ENCODE measurements at regions not wholly inside any gene's neighbourhood (a gene's known extent, or its start where the extent isn't known, plus 50 kb on each side); places are given as distances from the start of the nearest gene placed in this dataset.

DNA sequence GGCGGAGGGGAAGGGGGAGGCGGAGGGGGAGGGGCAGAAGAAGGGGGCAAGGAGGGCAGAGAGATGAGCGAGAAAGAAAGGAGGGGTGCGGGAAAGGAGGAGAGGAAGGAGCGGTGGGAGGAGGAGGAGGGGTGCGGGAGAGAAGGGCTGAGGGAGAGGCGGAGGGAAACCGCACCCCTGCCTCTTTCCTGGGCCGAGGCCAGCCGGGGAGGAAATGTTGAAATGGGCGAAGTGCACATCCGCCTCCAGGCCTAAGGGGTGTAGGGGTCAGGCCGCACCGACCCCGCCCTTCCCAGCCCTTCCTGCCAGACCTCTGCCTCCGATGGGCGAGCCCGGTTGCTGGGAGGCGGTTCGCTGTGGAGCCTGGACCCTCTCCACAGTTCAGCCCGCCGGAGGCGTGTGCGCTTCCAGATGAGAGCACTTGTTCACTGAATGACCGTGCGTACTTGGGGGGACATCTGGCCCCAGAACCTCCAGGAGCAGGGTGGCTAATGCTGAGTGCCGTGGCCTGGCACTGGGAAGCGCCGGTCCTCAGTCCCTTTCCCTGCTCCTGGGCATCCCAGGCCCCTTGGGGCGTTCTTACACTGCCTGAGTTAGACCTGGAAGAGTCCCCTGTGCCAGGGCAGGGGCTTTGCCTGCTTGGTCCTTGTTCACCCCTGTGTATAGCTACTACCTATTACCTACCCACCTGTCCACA, 110.3 kb upstream of the KLF13 start:
- in situ Hi-C loops (cut with MboI; ENCODE audit: low sequenced_read_pairs), result loop anchor here (25.0 kb wide), 1 partner anchor 221 kb away; no protein-coding TSS in a partner anchor

DNA sequence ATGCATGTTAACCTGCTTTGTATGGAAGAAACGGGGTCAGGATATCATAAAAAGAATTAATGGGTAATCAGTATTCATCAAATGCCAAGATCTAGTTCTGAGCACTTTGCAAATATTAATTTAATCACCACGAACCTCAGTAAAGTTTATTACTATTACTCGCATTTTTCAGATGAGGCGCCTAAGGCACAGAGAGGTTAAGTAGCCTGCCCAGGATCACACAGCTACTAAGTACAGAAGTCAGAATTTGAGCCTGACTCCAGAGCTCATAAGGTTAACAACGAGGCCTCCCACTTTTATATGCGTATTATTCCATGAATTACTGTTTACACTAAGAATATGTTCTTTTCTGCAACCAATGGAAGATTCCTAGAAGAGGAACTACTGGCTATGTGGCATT, 109.6 kb upstream of the KLF13 start:
- in situ Hi-C loops (cut with MboI; ENCODE audit: low sequenced_read_pairs), result loop anchor here (25.0 kb wide), 1 partner anchor 220 kb away; no protein-coding TSS in a partner anchor

DNA sequence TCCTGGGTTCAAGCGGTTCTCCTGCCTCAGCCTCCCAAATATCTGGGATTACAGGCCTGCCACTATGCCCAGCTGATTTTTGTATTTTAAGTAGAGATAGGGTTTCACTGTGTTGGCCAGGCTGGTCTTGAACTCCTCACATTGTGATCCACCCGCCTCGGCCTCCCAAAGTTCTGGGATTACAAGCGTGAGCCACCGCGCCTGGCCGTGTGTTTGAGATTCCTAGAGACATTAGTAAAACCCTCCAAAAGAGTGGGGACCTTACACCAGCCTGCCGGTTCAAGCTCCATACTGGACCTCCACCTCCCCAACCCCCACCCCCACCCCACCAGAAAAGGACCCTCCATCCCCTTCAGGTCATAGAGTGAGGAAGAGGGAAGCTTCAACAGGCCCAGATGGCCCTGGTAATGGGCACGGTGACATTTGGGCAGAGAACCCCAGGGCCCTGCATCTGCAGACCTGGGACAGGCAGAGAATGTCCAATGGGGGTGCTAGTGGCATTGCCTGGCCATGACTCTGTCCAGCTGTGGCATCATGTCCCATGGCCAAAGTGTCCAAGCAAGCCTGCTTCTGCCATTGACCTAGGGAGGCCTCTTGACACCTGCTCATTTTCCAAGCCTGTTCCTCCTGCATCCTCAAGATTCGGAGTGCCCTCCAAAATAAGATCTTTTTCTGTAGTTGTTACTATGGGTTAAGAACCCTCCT, 108.9 kb upstream of the KLF13 start:
- in situ Hi-C loops (cut with MboI; ENCODE audit: low sequenced_read_pairs), result loop anchor here (25.0 kb wide), 1 partner anchor 220 kb away; no protein-coding TSS in a partner anchor

DNA sequence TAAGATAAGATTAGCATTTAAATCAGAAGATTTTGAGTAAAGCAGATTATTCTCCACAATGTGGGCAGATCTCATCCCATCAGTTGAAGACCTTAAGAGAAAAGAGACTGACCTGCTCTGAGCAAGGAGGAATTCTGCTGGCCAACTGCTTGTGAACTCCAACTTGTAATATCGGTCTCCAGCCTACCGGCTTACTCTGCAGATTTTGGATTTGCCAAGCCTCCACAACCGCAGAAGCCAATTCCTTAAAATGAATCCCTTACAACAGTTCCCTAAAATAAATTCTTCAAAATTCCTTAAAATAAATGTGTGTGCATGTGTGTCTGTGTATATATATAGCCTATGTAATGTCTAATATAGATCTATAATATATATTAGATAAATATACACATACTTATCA, 107.4 kb upstream of the KLF13 start:
- in situ Hi-C loops (cut with MboI; ENCODE audit: low sequenced_read_pairs), result loop anchor here (25.0 kb wide), 1 partner anchor 218 kb away; no protein-coding TSS in a partner anchor

GRCh38 chr15:31221936-31222515, 104.6 kb upstream of the KLF13 start:
- in situ Hi-C loops (cut with MboI; ENCODE audit: low sequenced_read_pairs), result loop anchor here (25.0 kb wide), 1 partner anchor 215 kb away; no protein-coding TSS in a partner anchor

DNA sequence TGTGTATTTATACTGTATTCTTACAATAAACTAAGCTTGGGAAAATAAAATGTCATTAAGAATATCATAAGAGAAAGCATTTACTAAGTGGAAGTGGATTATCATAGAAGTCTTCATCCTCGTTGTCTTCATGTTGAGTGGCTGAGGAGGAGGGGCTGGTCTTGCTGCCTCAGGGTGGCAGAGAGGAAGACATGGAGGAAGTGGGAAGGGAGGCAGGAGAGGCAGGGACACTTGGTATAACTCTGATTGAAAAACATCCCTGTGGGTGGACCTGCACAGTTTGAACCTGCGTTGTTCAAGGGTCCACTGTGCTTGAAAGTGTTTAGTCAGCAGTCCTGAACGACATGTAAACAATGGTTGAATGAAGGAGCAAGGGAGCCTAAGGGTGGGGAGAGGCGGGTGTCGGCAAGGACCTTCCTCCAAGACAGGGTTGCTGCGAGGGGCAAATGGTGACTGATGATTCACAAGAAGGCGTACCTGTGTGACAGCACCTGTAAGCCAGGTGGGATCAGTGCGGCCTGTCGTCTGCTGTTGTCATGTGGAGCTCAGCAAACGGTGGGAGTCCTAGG, 103.8 kb upstream of the KLF13 start:
- in situ Hi-C loops (cut with MboI; ENCODE audit: low sequenced_read_pairs), result loop anchor here (25.0 kb wide), 1 partner anchor 214 kb away; no protein-coding TSS in a partner anchor

DNA sequence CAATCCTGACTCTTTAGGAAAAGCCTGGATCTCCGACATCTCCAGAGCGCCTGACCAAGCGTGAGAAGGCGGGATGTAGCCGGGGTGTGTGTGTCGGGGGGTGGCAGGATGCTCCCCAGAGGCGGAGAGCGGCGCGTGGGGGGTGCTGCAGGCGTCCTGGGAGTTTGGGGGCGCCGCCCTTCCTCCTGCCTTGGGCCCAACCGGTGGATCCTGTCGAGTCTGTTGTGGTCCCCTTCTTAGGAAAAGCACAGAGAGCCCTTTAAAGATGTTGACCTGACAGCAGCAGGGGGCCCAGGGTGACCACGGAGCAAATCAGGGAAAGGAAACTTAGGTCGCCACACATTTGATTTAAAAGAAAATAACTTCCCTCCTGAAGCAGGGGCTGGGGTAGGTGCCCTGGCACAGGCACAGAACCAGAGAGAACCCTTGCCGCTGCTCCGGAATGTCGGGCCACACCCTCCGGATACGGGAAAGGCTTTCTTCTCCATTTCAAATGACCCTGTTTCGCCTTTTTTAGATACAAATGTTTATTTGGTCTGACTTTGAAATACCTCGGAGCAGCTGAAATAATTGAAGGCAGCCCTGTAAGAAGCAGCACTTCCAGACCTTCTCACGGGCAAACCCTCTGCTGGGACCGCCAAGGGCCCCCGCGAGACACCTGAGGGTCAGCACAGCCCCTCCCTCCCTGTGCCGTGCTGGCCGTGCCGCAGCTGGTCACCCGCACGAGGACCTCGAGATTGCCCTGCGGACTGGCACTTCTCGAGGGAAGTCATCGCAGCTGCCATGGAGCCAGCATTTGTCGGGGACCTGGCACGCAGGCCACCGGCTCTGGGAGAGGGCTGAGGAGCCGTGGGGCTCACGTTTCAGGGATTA, 102.9 kb upstream of the KLF13 start:
- in situ Hi-C loops (cut with MboI; ENCODE audit: low sequenced_read_pairs), result loop anchor here (25.0 kb wide), 1 partner anchor 214 kb away; no protein-coding TSS in a partner anchor

DNA sequence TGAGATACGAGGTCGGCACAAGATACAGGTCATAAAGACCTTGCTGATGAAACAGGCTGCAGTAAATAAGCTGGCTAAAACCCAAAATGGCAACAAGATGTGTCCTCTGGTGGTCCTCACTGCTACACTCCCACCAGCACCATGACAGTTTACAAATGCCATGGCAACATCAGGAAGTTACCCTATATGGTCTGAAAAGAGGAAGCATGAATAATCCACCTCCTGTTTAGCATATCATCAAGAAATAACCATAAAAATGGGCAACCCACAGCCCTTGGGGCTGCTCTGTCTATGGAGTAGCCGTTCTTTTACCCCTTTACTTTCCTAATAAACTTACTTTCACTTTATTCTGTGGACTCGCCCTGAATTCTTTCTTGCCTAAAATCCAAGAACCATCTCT, 102.0 kb upstream of the KLF13 start:
- in situ Hi-C loops (cut with MboI; ENCODE audit: low sequenced_read_pairs), result loop anchor here (25.0 kb wide), 1 partner anchor 213 kb away; no protein-coding TSS in a partner anchor

DNA sequence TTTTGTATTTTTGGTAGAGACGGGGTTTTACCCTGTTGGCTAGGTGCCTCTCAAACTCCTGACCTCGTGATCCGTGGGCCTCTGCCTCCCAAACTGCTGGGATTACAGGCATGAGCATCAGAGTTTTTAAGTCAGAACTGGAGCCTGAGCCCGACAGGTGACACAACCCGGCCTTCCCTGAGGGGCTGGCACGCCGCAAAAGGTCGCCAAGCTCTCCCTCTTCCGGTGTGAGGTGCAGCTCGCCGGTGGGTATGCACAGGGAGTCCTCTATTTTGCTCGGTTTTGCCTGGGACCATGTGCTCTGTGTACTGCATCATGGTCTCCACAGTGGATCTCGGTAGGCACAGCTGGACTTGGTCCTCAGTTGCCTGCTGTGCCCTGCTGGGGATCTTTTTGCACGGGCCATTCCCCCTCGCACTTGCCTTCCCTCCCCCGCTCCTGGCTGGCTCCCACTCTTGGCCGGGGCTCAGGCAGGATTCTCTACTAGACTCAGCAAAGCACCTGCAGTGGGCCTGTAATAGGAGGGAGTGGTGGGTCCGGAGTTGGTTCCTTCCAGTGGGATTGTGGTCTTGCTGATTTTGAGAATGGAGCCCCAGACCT, 101.2 kb upstream of the KLF13 start:
- in situ Hi-C loops (cut with MboI; ENCODE audit: low sequenced_read_pairs), result no loop called here

DNA sequence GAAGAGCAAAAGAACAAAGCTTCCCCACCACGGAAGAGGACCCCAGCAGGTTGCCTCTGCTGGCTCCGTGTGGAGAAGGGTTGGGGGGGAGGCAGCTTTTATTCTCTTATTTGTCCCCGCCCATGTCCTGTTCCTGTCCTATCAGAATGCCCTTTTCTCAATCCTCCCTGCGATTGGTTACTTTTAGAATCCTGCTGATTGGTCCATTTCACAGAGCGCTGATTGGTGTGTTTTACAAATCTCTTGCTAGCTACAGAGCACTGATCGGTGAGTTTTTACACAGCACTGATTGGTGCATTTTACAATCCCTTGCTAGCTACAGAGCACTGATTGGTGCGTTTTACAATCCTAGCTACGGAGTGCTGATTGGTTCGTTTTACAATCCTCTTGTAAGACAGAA, 100.6 kb upstream of the KLF13 start:
- in situ Hi-C loops (cut with MboI; ENCODE audit: low sequenced_read_pairs), result no loop called here

GRCh38 chr15:31227235-31227634, 99.4 kb upstream of the KLF13 start:
- in situ Hi-C loops (cut with MboI; ENCODE audit: low sequenced_read_pairs), result no loop called here

DNA sequence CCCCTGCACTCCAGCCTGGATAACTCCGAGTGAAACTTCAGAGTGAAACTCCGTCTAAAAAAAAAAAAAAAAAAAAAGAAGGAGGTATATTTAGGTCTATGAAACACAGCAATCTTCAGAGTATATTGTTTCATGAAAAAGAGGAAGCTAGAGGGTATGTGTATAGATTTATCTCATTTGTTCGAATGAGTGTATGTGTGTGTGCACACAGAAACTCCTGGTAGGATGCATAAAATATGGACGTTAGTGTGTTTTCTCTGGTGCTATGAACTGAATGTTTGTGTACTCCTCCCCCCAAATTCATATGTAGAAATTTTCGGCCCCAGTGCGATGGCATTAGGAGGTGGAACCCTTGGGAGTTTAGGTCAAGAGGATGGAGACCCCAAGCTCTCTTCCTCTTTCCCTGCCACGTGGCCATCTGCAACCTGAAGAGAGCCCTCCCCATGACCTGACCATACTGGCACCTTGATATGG, 98.6 kb upstream of the KLF13 start:
- in situ Hi-C loops (cut with MboI; ENCODE audit: low sequenced_read_pairs), result no loop called here

DNA sequence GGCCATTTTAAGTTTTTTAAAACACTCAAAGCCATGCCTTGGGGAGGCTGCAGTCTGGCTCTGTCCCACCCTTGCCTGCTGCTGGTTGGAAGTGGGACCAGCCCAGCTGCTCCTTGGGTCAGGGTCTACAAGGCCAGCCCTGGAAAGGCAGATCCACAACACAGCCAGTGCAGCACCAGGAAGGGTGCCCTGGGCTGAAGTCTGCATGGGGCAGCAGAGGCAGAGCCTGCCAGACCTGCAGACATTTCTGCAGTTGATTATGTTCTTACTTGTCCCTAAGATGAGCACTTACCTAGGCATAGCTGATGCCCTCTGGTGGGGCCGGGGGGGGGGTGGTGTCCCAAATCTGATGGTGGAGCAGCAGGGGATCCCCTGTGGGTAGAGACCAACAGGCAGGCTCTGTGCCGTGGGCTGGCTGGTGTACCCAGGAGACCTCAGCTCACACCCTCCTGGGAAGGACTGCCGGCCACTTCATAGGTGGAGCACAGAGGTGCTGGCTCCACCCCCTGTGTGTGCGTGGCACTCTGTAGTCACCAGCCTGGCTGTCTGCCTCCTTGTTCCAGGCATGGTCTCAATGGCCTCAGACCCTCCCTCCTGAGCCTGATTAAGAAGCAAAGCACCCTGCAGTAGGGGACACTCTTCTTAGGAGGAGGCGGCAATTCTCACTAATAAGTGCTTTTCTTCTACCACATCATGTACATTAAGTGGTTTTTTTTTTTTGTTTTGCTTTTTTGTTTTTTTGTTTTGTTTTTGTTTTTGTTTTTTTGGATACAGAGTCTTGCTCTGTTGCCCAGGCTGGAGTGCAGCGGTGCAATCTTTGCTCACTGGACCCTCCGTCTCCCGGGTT, 97.4 kb upstream of the KLF13 start:
- in situ Hi-C loops (cut with MboI; ENCODE audit: low sequenced_read_pairs), result no loop called here

GRCh38 chr15:31230630-31231485, 95.8 kb upstream of the KLF13 start:
- in situ Hi-C loops (cut with MboI; ENCODE audit: low sequenced_read_pairs), result no loop called here

DNA sequence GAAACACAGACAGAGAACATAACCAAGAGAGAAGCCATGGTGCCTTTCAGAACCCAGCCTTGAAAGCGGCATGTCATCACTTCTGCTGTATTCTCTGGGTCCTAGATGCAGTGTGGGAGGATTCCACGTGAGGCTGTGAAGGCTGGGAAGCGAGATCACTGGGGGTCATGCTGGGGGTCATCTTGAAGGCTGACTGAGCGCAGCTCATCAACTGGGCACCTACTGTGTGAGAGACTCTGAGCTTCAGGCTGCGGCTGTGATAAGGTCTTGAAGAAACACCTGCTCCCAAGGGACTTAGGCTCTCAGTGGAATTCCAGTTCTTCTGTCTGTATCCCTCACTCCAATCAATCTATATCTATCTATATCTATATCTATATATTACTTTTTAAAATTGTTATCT, 91.8 kb upstream of the KLF13 start:
- in situ Hi-C loops (cut with MboI; ENCODE audit: low sequenced_read_pairs), result no loop called here

- in situ Hi-C loops (cut with MboI; ENCODE audit: low sequenced_read_pairs), result no loop called here
Observed at GRCh38 chr15:31235311-31236183, 91.1 kb upstream of the KLF13 start.
